ENCODE measurements at regions not wholly inside any gene's neighbourhood (a gene's known extent, or its start where the extent isn't known, plus 50 kb on each side); places are given as distances from the start of the nearest gene placed in this dataset.

GRCh38 chr12:45102818-45103217 lies 51.9 kb upstream of the DBX2 start:
- H3K27ac ChIP-seq (ENCODE audit: low read length): no peak overlapping the region
- no peaks in the 10 kb centered on the region for H3K36me3 ChIP-seq (ENCODE audit: control insufficient read depth, insufficient read depth, low read length)
- no peak overlapping the region for H3K4me3 ChIP-seq (ENCODE audit: low read length)
- no peaks in the 10 kb centered on the region for H3K4me1 ChIP-seq (ENCODE audit: control insufficient read depth, insufficient read depth, low read length)
- DNase-seq: no peak
- WGBS (ENCODE audit: insufficient coverage, low lambda C conversion rate): no CpG with 5 or more reads among the region's 1 CpG
- H3K9me3 ChIP-seq (ENCODE audit: control insufficient read depth, low read depth, low read length): no peaks in the 10 kb centered on the region
- H3K27me3 ChIP-seq (ENCODE audit: control insufficient read depth, insufficient read depth, low read length): no peaks in the 10 kb centered on the region

GRCh38 chr12:45105996-45106395 lies 55.1 kb upstream of the DBX2 start:
- Histone ChIP-seq H3K27me3 (ENCODE audit: control insufficient read depth, insufficient read depth, low read length) (no peaks in the 10 kb centered on the region), H3K9me3 (ENCODE audit: control insufficient read depth, low read depth, low read length) (no peaks in the 10 kb centered on the region), H3K4me1 (ENCODE audit: control insufficient read depth, insufficient read depth, low read length) (no peaks in the 10 kb centered on the region), H3K4me3 (ENCODE audit: low read length) (no peak overlapping the region), H3K27ac (ENCODE audit: low read length) (no peak overlapping the region), H3K36me3 (ENCODE audit: control insufficient read depth, insufficient read depth, low read length) (no peaks in the 10 kb centered on the region)
- 92% methylated on average over 1 of the region's 10 CpGs for WGBS (ENCODE audit: insufficient coverage, low lambda C conversion rate)
- DNase-seq: no peak

GRCh38 chr12:45112306-45112705 lies 61.4 kb upstream of the DBX2 start:
- 100% methylated on average over 1 of the region's 2 CpGs for WGBS (ENCODE audit: insufficient coverage, low lambda C conversion rate)
- no peak overlapping the region for H3K27ac ChIP-seq (ENCODE audit: low read length)
- H3K4me3 ChIP-seq (ENCODE audit: low read length): no peak overlapping the region
- H3K9me3 ChIP-seq (ENCODE audit: control insufficient read depth, low read depth, low read length): no peaks in the 10 kb centered on the region
- no peak for DNase-seq
- H3K36me3 ChIP-seq (ENCODE audit: control insufficient read depth, insufficient read depth, low read length): no peaks in the 10 kb centered on the region
- no peaks in the 10 kb centered on the region for H3K4me1 ChIP-seq (ENCODE audit: control insufficient read depth, insufficient read depth, low read length)
- H3K27me3 ChIP-seq (ENCODE audit: control insufficient read depth, insufficient read depth, low read length): no peaks in the 10 kb centered on the region

DNA sequence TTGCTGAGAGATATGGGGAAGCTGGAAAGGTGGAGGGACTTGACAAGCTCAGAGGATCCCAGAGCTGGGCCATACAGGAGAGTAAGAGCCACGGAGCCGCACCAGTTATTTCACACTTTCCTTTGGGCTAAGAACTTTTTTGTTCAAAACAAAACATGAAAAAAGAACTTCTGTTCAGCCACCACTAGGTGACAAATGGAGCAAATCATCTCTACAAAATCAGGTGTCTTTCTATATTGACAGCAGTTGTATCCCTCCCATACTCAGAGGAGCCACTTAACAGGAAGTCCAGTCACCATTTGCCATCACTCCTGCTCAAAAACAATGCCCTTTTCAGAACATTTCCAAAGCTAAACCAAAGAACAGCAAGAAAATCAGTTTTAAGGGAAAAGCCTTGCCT lies 70.3 kb upstream of the DBX2 start:
- DNase-seq: no peak
- H3K27ac ChIP-seq (ENCODE audit: low read length): no peak overlapping the region
- no peaks in the 10 kb centered on the region for H3K9me3 ChIP-seq (ENCODE audit: control insufficient read depth, low read depth, low read length)
- WGBS (ENCODE audit: insufficient coverage, low lambda C conversion rate): no CpG with 5 or more reads among the region's 2 CpGs
- no peaks in the 10 kb centered on the region for H3K27me3 ChIP-seq (ENCODE audit: control insufficient read depth, insufficient read depth, low read length)
- H3K4me1 ChIP-seq (ENCODE audit: control insufficient read depth, insufficient read depth, low read length): no peaks in the 10 kb centered on the region
- no peak overlapping the region for H3K4me3 ChIP-seq (ENCODE audit: low read length)
- H3K36me3 ChIP-seq (ENCODE audit: control insufficient read depth, insufficient read depth, low read length): no peaks in the 10 kb centered on the region

- Histone ChIP-seq H3K4me3 (ENCODE audit: low read length) (no peak overlapping the region), H3K27ac (ENCODE audit: low read length) (no peak overlapping the region), H3K27me3 (ENCODE audit: control insufficient read depth, insufficient read depth, low read length) (no peaks in the 10 kb centered on the region), H3K4me1 (ENCODE audit: control insufficient read depth, insufficient read depth, low read length) (no peaks in the 10 kb centered on the region), H3K9me3 (ENCODE audit: control insufficient read depth, low read depth, low read length) (no peaks in the 10 kb centered on the region), H3K36me3 (ENCODE audit: control insufficient read depth, insufficient read depth, low read length) (no peaks in the 10 kb centered on the region)
- DNase-seq: peak; percentile 3 to 16
- 67% methylated on average over 5 of the region's 6 CpGs for WGBS (ENCODE audit: insufficient coverage, low lambda C conversion rate)
Measured at GRCh38 chr12:45122768-45123380, 72.0 kb upstream of the DBX2 start.

- H3K36me3 ChIP-seq (ENCODE audit: control insufficient read depth, insufficient read depth, low read length): no peaks in the 10 kb centered on the region
- H3K9me3 ChIP-seq (ENCODE audit: control insufficient read depth, low read depth, low read length): no peaks in the 10 kb centered on the region
- no peak overlapping the region for H3K4me3 ChIP-seq (ENCODE audit: low read length)
- H3K4me1 ChIP-seq (ENCODE audit: control insufficient read depth, insufficient read depth, low read length): no peaks in the 10 kb centered on the region
- no peak for DNase-seq
- no peaks in the 10 kb centered on the region for H3K27me3 ChIP-seq (ENCODE audit: control insufficient read depth, insufficient read depth, low read length)
- 100% methylated on average over 1 of the region's 3 CpGs for WGBS (ENCODE audit: insufficient coverage, low lambda C conversion rate)
- no peak overlapping the region for H3K27ac ChIP-seq (ENCODE audit: low read length)
Measured at GRCh38 chr12:45124485-45125155, 73.7 kb upstream of the DBX2 start.

GRCh38 chr12:45125997-45126396 lies 75.1 kb upstream of the DBX2 start:
- H3K27ac ChIP-seq (ENCODE audit: low read length): no peak overlapping the region
- no peak for DNase-seq
- WGBS (ENCODE audit: insufficient coverage, low lambda C conversion rate): no CpG with 5 or more reads among the region's 2 CpGs
- H3K4me1 ChIP-seq (ENCODE audit: control insufficient read depth, insufficient read depth, low read length): no peaks in the 10 kb centered on the region
- no peaks in the 10 kb centered on the region for H3K27me3 ChIP-seq (ENCODE audit: control insufficient read depth, insufficient read depth, low read length)
- H3K9me3 ChIP-seq (ENCODE audit: control insufficient read depth, low read depth, low read length): no peaks in the 10 kb centered on the region
- H3K36me3 ChIP-seq (ENCODE audit: control insufficient read depth, insufficient read depth, low read length): no peaks in the 10 kb centered on the region
- no peak overlapping the region for H3K4me3 ChIP-seq (ENCODE audit: low read length)

GRCh38 chr12:45128637-45129036 lies 77.7 kb upstream of the DBX2 start:
- H3K4me1 ChIP-seq (ENCODE audit: control insufficient read depth, insufficient read depth, low read length): no peaks in the 10 kb centered on the region
- no peaks in the 10 kb centered on the region for H3K27me3 ChIP-seq (ENCODE audit: control insufficient read depth, insufficient read depth, low read length)
- no peaks in the 10 kb centered on the region for H3K9me3 ChIP-seq (ENCODE audit: control insufficient read depth, low read depth, low read length)
- WGBS (ENCODE audit: insufficient coverage, low lambda C conversion rate): 83% methylated on average over 1 of the region's 1 CpG
- no peak for DNase-seq
- no peaks in the 10 kb centered on the region for H3K36me3 ChIP-seq (ENCODE audit: control insufficient read depth, insufficient read depth, low read length)
- no peak overlapping the region for H3K27ac ChIP-seq (ENCODE audit: low read length)
- H3K4me3 ChIP-seq (ENCODE audit: low read length): no peak overlapping the region

DNA sequence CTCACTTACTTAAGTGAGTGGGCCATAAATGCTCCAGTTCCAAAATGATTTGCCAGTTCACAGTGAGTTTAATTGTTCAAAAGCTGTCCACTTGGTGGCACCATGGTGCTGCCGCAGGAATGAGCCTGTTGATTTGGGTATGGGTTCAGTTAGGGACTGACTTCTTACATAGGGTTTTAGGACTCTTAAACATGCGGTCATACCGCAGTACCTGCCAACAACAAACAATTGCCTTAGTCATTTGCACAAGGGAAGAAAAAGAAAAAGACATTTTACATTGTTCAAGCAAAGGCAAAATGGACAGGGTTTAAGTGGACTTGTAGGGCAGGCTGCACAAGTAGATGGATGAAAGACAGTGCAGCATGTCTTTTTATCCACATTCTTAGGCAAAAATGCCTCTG lies 80.0 kb upstream of the DBX2 start:
- H3K4me3 ChIP-seq (ENCODE audit: low read length): no peak overlapping the region
- no peaks in the 10 kb centered on the region for H3K9me3 ChIP-seq (ENCODE audit: control insufficient read depth, low read depth, low read length)
- no peaks in the 10 kb centered on the region for H3K4me1 ChIP-seq (ENCODE audit: control insufficient read depth, insufficient read depth, low read length)
- WGBS (ENCODE audit: insufficient coverage, low lambda C conversion rate): 28% methylated on average over 2 of the region's 3 CpGs
- no peaks in the 10 kb centered on the region for H3K36me3 ChIP-seq (ENCODE audit: control insufficient read depth, insufficient read depth, low read length)
- H3K27ac ChIP-seq (ENCODE audit: low read length): no peak overlapping the region
- H3K27me3 ChIP-seq (ENCODE audit: control insufficient read depth, insufficient read depth, low read length): no peaks in the 10 kb centered on the region
- peak; percentile 11 to 36 for DNase-seq

GRCh38 chr12:45131506-45131905 lies 80.6 kb upstream of the DBX2 start:
- Histone ChIP-seq H3K27me3 (ENCODE audit: control insufficient read depth, insufficient read depth, low read length) (no peaks in the 10 kb centered on the region), H3K9me3 (ENCODE audit: control insufficient read depth, low read depth, low read length) (no peaks in the 10 kb centered on the region), H3K4me3 (ENCODE audit: low read length) (no peak overlapping the region), H3K27ac (ENCODE audit: low read length) (no peak overlapping the region), H3K4me1 (ENCODE audit: control insufficient read depth, insufficient read depth, low read length) (no peaks in the 10 kb centered on the region), H3K36me3 (ENCODE audit: control insufficient read depth, insufficient read depth, low read length) (no peaks in the 10 kb centered on the region)
- no peak for DNase-seq

DNA sequence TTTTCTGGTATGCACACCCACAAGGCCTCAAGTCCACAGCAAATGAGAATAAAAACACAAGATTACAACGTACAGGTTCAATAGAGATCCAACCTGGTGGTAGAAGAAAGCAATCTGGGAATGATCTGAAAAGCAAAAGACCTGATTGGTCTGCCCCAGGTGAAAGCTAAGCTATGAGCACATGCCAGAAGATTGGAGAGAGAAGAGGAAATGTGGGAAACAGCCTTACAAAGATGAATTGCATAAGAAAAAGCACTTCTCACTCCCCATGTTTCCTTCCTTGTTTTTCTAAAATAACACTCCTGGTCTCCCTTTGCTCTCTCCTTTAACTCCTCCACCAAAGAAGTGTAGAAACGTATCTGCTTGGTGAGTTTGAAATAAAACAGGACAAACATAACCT lies 77.3 kb upstream of the ANO6 start:
- H3K27ac ChIP-seq (ENCODE audit: low read length): no peak overlapping the region
- WGBS (ENCODE audit: insufficient coverage, low lambda C conversion rate): 100% methylated on average over 1 of the region's 2 CpGs
- H3K4me3 ChIP-seq (ENCODE audit: low read length): no peak overlapping the region
- no peak for DNase-seq
- peaks cover 2% of the 10 kb centered on the region for H3K9me3 ChIP-seq (ENCODE audit: control insufficient read depth, low read depth, low read length)
- H3K36me3 ChIP-seq (ENCODE audit: control insufficient read depth, insufficient read depth, low read length): no peaks in the 10 kb centered on the region
- no peaks in the 10 kb centered on the region for H3K4me1 ChIP-seq (ENCODE audit: control insufficient read depth, insufficient read depth, low read length)
- no peaks in the 10 kb centered on the region for H3K27me3 ChIP-seq (ENCODE audit: control insufficient read depth, insufficient read depth, low read length)

Measured in large intestine (tissue), 3 donors.